ENCODE measurements at regions not wholly inside any gene's neighbourhood (a gene's known extent, or its start where the extent isn't known, plus 50 kb on each side); places are given as distances from the start of the nearest gene placed in this dataset.

DNA sequence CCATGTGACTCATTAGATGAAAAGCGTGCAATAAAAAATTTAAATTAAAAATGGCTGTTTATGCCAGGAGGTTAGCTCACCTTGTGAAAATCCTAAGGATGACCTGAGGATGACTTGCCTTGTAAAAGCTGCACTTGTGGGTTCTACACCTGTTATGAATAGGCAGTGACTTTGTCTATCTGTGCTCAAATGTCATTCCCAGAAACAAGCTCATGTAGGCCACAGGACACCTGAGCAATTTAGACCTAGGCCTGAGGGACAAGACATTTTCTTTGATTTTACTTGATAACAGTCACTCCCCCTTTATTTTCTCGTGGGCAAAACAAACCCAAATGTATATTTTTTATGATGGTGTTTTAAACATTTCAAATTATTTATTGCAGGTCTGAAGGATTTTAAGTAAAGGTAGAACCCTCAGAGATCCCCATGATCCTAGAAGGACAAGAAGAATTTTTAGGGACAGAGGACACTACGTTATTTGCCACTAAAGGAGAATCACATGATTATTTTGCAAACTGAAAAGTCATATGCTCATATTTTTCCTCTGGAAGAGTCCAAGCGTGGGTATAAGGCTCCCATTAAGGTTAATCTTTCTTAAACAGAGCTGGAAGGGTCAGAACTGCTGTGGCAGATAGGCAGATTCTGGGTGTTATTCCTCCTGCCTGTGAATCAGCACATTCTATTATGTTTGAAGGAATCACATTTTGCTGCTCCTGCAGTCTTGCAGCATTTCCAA lies 277.5 kb upstream of the MAN1A1 start:
- Histone ChIP-seq H2BK15ac (ENCODE audit: low read depth, low read length) (no peak overlapping the region), H3K4me1 (ENCODE audit: control insufficient read depth, insufficient read depth, low read length) (no peaks in the 10 kb centered on the region; the same call in 1 of the 2 replicates), H3K36me3 (ENCODE audit: control insufficient read depth, insufficient read depth, low read length) (no peaks in the 10 kb centered on the region), H2AK5ac (ENCODE audit: low read depth, low read length) (0 out of 2 replicates have a peak overlapping the region, but pooled peaks have one; percentile 1), H4K5ac (ENCODE audit: low read depth, low read length) (no peak overlapping the region), H3K18ac (ENCODE audit: low read depth, low read length) (no peak overlapping the region), H2AFZ (replicated peaks; ENCODE audit: low read length, poor library complexity) (no peak overlapping the region), H3K9me1 (ENCODE audit: insufficient read depth, low read length) (no peaks in the 10 kb centered on the region), H2AK9ac (replicated peaks; ENCODE audit: low read depth, low read length, poor library complexity) (no peak overlapping the region), H3K27me3 (ENCODE audit: control insufficient read depth, insufficient read depth, low read length) (no peaks in the 10 kb centered on the region), H4K91ac (ENCODE audit: insufficient read depth, low read depth, low read length) (no peak overlapping the region), H2BK5ac (ENCODE audit: low read depth, low read length, poor library complexity, severe bottlenecking) (no peak overlapping the region), H3K9me3 (ENCODE audit: control insufficient read depth, insufficient read depth, low read length) (no peaks in the 10 kb centered on the region), H3K23ac (ENCODE audit: low read depth, low read length) (no peak overlapping the region), H2BK20ac (ENCODE audit: low read depth, low read length) (no peak overlapping the region), H3K14ac (replicated peaks; ENCODE audit: low read depth, low read length) (no peak overlapping the region; the same call in 1 of the 2 replicates), H3K56ac (ENCODE audit: extremely low read depth, insufficient read depth, low read length) (no peak overlapping the region), H2BK120ac (ENCODE audit: low read depth, low read length) (no peak overlapping the region), H4K20me1 (ENCODE audit: insufficient read depth, low read length) (no peaks in the 10 kb centered on the region), H3K4ac (ENCODE audit: low read depth, low read length) (no peak overlapping the region), H3K9ac (ENCODE audit: low read depth, low read length) (no peak overlapping the region), H3K4me2 (ENCODE audit: low read depth, low read length) (no peak overlapping the region), H4K8ac (ENCODE audit: low read depth in 2 of 2, low read length in 2 of 2) (no peak overlapping the region), H3K79me1 (ENCODE audit: low read depth in 1 of 2, low read length in 2 of 2) (no peaks in the 10 kb centered on the region), H3K27ac (ENCODE audit: insufficient read depth, low read length) (no peak overlapping the region), H3K4me3 (ENCODE audit: insufficient read depth, low read depth, low read length) (no peak overlapping the region)
- no TSS peak for BruUV-seq (replicated peaks)
- dilution Hi-C loops (cut with HindIII; ENCODE audit: low sequenced_read_pairs, unreplicated experiment) (no loop called here), in situ Hi-C loops (cut with MboI; ENCODE audit: low sequenced_read_pairs) (no loop called here), intact Hi-C loops (cut with micrococcal nuclease) (loop anchor here (5.0 kb wide), 1 partner anchor 85 kb away; no protein-coding TSS in a partner anchor)
- DNase-seq = no peak
- POLR2A ChIA-PET (ENCODE audit: unreplicated experiment) = interaction anchor here (1.0 kb wide), 1 partner anchor 15 kb away, joined by 3 read pairs; no protein-coding TSS in a partner anchor
- CTCF ChIA-PET = no interaction called here
- peak; percentile 42 for ATAC-seq (ENCODE audit: low read depth)
- WGBS, 2 experiments (ENCODE audit: extremely low coverage in 2 of 2, insufficient read length in 1 of 2) = no CpG with 5 or more reads among the region's 4 CpGs
- TF ChIP-seq MAFK (IDR thresholded peaks at IDR 0.05; ENCODE audit: low read depth, low read length) (0 out of 2 replicates have a peak, but pooled peaks have one; percentile 5), NFE2L2 (IDR thresholded peaks at IDR 0.05; ENCODE audit: low read depth, low read length) (no peak)

All from IMR-90 (cell line).